Stromal cell of bone marrow (primary cell): ENCODE measurements at regions not wholly inside any gene's neighbourhood (a gene's known extent, or its start where the extent isn't known, plus 50 kb on each side); places are given as distances from the start of the nearest gene placed in this dataset.
"Not testable (repeated sequence)": the region's sequence is repeated elsewhere in the genome, so short reads cannot be mapped to it uniquely, and the experiment has no call there.

Experiments
- DNase-seq: peaks from one replicate; pipeline ENCODE4 v3.0.0-alpha.2; 2012; ENCODE audit warnings: low read depth

DNA sequence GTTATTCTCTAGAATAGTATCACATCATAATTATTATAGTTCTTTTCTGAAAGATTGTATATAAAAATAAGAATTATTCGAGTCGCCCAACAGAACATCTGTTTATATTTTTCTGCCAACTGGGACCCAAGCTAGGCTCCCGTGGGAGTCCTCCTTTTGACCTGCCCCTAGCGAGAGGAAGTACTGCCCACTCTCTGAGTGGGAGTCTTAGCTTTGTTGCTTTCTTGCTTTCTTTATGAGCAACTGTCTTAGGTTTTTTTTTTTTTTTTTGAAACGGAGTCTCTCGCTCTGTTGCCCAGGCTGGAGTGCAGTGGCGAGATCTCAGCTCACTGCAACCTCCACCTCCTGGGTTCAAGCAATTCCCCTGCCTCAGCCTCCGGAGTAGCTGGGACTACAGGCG, 202.0 kb upstream of the ZNF184 start:
- DNase-seq, result no peak

GRCh38 chr6:27672113-27672799, 199.4 kb upstream of the ZNF184 start:
- no peak for DNase-seq

DNA sequence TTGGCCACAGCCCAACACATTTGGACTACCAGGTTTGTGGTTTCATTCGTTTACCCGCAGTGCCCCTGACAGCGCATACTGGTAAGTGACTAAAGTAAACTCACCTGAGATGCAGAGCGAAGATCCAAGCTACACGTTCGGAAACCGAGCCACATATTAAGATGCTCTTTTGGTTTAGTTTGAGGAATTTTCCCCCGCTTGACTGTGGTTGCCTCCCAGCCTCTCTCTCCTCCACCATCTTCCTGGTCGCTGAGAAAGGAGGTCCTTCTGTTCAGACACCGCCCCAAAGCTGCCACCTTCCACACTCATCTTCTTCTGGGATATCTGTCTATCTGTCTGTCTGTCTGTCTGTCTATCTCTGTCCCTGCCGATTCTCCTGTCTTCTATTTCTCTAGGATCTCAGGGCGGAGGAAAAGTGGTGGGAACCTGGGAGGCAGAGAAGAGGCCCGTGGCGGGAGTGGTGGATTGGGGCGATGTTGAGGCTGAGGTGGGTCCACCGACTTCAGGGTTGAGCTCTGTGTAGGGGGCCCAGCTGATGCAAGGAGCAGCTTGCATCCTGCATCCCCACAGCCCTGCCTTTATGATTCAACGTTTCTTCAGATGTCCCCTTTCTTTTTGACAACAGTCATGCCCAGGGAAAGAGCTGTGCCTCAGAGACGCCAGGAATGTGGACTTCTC, 196.9 kb upstream of the ZNF184 start:
- no peak for DNase-seq

DNA sequence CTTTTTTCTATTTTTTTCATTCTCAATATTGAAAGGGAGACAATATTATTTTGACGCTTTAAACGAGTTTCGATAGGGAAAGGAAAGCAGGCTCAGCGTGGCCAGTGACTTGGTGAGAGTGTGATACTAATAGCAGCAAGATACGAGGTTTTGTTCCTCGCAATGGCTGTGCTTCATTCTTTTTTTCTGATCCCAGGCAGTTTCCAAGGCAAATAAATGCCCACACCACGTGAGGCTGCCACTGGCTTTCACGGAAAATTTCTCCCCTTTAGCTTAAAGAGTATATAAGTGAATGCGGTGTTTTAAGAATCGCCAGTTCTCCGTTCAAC, 196.4 kb upstream of the ZNF184 start:
- DNase-seq, result no peak

GRCh38 chr6:27668442-27669294, 195.8 kb upstream of the ZNF184 start:
- no peak for DNase-seq

- no peak for DNase-seq
Observed at GRCh38 chr6:27667657-27668441, 194.9 kb upstream of the ZNF184 start.

DNA sequence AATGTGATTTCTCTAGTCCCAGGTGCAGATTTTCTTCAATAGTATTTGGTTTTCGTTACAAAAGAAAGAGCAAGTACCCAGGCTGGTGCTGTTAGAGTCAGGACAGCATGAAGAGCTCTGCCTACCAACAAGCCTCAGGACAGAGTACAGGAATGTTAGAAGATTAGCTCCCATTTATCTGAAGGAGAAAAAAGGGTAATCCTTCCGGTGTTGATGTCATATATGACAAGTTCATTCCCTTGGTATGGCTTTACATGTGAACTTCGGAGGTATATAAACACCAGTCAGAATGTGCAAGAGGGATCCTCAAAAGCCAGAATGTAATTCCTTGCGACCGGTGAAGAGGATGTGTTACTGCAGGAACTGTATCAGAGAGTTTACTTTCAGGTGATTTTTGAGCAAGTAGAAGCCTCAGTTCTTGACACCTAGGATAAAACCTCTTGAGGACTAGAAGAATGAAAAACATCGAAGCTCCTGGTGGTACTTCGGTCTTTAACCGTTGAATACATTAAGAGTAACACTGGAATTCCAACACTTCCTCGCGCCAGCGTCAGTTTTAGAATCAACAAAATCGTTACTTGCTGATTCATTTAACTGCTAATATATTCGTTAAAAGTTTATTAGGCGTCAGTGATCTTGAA, 194.2 kb upstream of the ZNF184 start:
- DNase-seq, result no peak

DNA sequence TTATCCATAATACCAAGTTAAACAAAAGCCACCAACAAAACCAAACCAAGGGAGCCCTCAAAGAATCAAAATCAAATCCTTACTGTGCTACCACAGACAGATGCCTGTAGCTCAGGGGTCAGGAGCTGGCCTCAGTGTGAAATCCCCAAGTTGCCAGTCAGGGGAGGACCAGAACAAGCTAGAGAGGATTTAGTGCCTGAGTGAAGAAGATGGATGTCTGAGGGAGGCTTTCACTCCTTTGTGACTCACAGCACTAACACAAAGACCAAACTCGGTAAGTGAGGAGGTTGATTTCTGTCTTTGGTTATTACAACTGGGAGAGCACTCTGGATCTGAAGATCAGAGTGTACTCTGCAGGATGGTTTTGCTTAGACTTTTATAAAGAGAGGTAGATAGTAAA, 189.9 kb upstream of the ZNF184 start:
- no peak for DNase-seq

GRCh38 chr6:27662212-27662611, 189.3 kb upstream of the ZNF184 start:
- not testable (repeated sequence) for DNase-seq

DNA sequence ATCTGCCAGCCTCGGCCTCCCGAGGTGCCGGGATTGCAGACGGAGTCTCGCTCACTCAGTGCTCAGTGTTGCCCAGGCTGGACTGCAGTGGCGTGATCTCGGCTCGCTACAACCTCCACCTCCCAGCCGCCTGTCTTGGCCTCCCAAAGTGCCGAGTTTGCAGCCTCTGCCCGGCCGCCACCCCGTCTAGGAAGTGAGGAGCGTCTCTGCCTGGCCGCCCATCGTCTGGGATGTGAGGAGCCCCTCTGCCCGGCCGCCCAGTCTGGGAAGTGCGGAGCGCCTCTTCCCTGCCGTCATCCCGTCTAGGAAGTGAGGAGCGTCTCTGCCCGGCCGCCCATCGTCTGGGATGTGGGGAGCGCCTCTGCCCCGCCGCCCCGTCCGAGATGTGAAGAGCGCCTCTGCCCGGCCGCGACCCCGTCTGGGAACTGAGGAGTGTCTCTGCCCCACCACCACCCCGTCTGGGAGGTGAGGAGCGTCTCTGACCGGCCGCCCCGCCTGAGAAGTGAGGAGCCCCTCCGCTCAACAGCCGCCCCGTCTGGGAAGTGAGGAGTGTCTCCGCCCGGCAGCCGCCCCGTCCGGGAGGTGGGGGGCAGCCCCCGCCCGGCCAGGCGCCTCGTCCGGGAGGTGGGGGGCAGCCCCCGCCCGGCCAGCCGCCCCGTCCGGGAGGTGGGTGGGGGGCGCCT, 180.4 kb upstream of the ZNF184 start:
- not testable (repeated sequence) for DNase-seq

DNA sequence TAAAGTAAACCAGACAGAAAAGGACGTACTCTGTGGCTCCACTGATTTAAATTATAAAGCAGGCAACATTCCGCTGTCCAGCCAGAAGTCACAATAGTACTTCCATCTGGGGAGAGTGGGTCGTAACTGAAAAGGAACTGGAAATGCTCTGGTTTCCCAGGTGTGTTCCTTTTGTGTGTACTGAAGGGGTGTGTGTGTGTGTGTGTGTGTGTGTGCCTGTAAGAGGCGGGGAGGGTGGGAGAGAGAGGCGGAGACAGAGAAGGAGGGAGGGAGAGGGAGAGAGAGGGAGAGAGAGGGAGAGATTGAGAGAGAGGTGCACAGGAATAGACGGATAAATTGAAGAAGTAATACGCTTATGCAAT, 178.4 kb upstream of the ZNF184 start:
- DNase-seq, result no peak

DNA sequence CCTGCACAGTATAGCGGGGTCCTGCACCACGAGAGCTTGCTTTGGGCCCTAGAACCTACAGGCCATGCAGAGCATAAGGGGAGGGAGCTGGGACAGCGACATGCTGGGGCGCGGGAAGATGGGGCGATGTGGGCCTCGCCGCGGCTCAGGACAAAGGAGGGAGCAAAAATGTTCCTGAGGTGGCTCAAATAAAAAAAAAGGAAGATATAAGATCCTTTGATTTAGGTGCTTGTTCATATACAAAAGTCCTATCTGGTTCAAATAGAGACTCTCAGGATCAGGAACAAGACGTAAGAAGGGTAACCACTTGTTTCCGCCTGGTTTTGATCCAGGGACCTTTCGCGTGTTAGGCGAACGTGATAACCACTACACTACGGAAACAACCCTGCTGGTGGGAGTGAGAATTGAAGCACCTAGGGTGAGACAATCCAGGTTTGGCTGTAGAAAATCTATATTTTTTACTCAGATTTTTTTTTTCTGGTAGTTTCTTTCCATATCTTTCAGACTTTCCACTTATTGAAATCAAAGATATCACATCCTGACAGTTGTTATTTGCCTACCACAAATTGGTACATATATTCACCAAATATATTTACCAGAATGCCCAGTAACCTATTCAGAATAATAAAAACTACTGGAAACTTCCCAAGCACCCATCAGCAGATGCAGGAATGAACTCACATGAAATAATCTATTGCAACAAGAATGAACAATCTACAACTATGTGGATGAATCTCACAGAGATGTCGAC, 177.9 kb upstream of the ZNF184 start:
- no peak for DNase-seq

DNA sequence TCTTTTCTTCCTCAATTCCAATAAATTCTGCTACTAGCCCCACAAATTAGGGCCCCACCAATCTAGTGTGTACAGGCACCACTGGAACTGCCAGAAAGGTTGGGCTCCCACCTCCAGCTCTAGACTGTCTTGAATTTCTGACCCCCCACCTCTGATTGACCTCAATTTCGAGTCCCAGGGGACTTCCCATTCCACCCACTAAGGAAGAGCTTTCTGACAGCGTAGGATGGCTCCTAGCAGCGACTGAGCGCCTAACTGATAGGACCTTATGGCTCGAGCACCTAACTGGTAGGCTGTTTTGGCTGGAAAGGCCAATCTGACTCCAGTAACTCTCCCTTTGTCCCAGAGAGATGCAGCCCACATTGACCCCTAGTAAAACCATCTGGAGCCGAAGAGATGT, 171.6 kb upstream of the ZNF184 start:
- no peak for DNase-seq

- no peak for DNase-seq
Observed at GRCh38 chr6:27642744-27643456, 170.0 kb upstream of the ZNF184 start.

DNA sequence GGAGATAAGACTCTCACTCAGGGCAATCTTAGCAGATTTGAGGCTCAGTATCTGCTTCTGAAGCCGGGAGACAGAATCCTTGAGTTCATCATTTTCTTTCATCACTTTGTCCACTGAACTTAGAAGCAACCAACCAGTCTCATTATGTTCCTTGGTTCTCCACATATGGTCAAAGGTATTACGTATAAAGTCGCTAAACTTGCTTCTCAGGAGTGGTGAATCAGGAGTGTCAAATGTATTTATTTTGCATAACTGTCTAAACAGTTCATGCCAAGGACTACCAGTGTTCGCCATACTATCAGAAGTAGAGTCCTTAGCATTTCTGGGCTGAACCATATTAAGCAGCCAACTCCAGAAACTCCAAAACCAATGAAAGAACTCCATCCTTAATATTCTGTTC, 163.0 kb upstream of the ZNF184 start:
- not testable (repeated sequence) for DNase-seq

DNA sequence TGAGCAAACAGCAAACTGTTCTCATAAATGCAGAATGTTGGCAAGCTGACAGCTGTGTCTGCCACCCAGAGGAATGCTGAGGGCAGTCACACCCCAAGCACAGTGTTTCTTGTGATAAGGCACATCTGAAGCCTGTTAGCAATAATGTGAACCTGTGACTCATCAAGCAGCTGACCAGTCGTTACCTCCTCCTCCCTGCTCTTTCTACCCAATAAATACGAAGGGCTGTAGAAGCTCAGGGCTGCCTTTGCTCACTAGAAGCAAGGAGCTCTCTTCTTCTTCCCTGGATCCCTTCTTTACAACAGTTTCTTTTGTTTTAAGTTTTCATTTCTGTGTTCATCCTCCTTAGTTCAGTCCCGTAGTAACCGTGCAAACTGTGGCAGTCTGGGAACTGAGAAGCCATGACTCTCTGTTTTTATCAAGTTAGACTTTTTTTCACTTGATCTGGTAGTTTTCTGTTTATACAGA, 160.3 kb upstream of the ZNF184 start:
- not testable (repeated sequence) for DNase-seq

DNA sequence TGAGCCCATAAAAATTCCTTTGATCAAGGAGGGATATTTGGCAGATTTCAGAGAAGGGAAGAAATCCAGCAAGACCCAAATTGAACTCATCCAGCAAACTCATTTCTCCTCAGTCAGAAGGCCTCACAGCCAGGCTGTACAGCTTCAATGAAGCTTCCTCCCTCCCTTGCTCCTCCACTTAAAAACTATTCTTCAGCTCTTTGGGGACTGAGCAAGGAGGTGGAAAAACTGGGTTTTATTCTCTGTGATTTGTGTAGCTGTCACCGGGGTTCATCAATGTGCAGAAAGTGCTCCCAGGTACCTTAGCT, 158.7 kb upstream of the ZNF184 start:
- DNase-seq, result no peak

DNA sequence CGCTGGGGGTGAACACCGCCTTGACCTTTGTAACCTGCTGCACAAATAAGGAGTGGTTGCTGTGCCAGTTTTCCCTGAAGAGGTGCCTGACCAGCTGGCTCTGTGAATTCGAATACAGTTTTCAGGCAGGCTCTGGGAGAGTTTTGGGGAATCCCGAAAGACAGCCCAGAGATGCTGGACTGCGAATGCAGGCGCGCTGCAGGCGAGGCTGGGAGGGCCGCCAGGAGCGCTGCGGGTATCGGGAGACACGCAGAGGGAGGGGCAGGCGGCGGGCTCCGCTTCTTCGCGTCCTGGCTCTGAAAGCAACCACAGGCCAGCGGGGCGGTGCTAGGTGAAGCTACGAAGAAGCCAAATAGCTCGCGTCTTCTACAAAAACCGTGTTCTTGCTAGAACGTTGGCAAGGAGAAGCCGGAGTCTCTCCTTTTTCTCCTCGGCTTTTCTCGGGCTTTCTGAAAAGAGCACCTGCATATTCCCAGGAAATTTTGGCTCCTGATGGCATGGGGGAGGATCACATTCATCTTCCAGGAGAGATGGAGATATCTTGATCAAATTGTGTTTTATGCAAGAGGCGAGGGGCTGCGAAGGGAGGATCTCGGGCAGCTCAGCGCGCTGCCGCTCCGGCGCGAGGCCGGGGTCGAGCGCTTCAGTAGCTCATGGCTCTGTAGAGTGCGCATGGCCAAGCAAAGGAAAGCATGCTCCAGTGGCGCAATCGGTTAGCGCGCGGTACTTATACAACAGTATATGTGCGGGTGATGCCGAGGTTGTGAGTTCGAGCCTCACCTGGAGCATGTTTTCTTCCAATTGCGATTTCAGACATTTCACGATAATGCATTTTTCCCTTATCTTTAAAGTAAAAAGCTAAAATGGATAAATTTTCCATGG, 158.1 kb upstream of the ZNF184 start:
- no peak for DNase-seq

DNA sequence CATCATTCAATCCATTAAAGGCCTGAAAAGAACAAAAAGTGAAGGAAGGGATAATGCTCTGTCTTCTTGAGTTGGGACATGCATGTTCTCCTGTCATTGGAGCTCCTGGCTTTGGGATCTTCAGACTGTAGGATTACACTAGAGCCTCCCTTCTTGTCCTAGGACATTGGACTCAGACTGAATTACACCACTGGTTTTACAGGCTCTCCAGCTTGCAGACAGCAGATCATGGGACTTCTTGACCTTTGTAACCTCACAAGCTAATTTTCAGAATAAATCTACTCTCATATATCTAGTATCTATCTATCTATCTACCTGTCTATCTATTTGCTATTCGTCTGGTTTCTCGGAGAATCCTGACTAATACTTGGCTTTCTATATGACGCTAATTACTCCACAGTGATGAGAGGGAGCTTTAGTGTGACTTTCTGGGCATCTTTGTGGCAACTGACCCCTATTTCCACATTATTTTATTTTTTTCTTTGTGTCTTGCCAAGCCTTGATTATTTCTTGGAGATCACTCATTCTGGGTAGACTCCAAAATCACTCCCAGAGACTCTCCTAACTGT, 151.9 kb upstream of the ZNF184 start:
- DNase-seq, result no peak
